GM20000 (cell line): ENCODE measurements at regions not wholly inside any gene's neighbourhood (a gene's known extent, or its start where the extent isn't known, plus 50 kb on each side); places are given as distances from the start of the nearest gene placed in this dataset.

ENCODE experiments used
- DNase-seq: peaks from one replicate; pipeline ENCODE4 v3.0.0; 2012; ENCODE audit warnings: low spot score
- CTCF ChIP-seq: IDR thresholded peaks from 2 replicates; pipeline ENCODE4 v1.5.1; 2012; ENCODE audit warnings: mild to moderate bottlenecking, control low read depth; ENCODE audit errors: extremely low read depth, missing control alignments

DNA sequence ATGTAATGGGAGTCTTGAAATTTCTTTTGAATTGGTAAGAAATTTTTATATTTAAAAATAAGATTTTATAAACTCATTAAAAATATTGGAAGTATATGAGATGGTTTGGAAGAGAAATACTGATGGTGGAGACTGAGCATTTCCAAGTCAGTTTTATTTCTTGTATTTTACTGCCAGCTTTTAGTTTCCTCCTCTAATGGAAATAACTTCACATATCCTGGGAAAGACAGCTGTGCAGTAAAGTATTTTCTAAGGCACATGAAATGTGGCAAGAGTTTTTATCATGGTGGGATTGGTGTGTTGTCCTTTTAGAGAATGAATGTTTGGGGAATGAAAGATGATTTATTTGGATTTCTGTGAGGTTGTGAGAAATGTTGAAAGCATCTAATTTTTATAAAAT lies 346.9 kb upstream of the RGS6 start:
- TF ChIP-seq CTCF, result no peak
- DNase-seq, result no peak

DNA sequence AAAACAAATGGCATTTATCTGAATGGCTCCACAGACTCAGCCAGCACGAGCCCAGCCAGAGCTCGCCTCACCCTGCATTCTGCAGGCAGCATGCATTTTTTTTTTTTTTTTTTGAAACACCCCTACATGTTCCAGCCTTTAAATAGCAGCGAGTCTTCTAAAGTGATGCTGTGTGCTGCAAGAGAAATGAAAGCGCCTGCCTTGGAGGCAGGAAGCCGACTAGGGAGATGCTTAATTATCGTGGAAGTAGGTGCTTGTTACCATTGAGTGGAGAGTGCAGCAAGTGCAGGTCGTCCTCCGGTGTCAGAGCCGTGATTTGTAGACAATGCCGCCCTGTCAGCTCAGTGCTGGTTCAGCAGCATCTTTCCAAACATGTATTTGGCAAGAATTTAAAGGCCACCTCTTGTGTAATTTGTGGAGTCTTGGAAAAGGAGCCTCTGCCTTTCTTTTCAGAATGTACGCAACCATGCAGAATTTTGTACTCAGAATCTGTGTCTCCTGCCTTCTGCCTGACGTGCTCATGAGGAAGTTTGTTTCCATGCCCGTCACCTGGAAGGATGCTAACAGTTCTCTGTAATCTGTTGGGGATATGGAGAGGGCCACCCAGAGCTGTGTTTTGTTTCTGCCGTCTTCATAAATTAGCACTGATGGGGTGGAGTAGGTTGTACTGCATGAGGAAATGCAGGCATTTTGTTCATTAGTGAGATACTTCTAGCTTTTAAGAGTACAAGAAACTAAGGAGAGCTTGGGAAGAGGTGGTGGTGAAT lies 345.9 kb upstream of the RGS6 start:
- no peak for TF ChIP-seq CTCF
- no peak for DNase-seq

DNA sequence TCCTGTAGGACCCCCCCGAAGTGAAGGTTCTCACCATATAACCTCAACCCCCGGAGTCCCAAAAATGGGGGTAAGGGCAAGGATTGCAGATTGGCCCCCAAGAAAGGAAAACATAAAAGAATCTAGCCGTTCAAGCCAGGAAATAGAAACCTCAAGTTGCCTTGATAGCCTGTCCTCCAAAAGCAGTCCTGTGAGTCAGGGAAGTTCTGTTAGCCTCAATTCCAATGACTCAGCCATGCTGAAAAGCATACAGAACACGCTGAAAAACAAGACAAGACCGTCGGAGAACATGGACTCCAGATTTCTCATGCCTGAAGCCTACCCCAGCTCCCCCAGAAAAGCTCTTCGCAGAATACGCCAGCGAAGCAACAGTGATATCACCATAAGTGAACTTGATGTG lies 344.2 kb upstream of the RGS6 start:
- DNase-seq, result no peak
- TF ChIP-seq CTCF, result no peak

GRCh38 chr14:71588576-71589215 lies 343.5 kb upstream of the RGS6 start:
- no peak for DNase-seq
- no peak for TF ChIP-seq CTCF

DNA sequence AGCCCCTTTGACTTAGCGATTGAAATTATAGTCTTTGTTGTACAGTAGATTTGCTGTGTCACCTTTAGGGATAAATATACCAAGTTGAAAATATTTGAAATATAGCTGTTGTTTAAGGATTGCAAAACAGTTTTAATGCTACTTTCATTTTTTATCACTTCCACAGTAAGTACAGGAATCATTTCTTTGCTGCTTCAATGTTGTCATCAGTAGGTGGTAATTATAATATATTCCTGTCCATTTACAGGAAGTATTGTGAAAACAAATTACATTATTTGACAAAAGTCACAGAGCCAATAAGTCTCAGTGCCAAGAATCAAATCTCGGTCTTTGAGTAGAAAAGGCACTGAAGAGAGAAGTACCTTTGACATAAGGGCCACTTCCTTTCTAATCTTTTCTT lies 342.6 kb upstream of the RGS6 start:
- no peak for DNase-seq
- no peak for TF ChIP-seq CTCF

DNA sequence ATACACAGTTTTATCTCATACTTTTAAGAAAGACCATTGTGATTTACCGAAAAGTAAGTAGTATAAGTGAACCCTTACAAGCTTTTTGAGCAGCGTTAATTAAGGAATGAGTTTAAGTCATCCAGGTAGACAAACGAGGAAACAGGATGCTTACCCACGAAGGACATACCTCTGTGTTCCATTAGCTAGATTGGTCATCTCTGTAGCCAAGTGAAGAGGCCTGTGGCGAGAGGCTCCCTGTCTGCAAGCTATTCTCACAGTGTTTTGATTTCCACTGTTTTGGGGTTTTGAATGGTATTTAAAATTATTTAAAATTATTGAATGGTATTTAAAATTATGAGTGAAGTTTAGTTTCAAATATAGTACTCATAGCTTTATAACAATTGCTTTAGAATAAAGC lies 342.1 kb upstream of the RGS6 start:
- no peak for TF ChIP-seq CTCF
- no peak for DNase-seq

DNA sequence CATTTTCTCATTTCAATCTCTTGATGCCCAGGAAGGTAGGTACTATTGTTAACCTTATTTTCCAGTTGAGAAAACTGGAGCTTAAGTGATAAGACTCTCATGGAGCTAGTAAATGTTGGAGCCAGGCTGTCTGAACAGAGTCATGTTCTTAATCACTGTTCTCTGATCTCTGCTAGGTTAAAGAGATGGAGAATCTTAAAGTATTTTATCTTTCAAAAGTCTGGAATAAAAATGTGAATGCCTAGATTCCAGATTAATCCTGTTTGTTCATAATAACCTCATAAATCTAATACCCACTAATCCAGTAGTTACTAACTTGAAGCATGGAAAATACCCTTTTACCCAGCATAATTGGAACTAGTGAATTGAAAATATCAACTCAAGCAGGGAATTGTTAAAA lies 341.0 kb upstream of the RGS6 start:
- no peak for TF ChIP-seq CTCF
- no peak for DNase-seq
